ENCODE measurements at regions not wholly inside any gene's neighbourhood (a gene's known extent, or its start where the extent isn't known, plus 50 kb on each side); places are given as distances from the start of the nearest gene placed in this dataset.

DNA sequence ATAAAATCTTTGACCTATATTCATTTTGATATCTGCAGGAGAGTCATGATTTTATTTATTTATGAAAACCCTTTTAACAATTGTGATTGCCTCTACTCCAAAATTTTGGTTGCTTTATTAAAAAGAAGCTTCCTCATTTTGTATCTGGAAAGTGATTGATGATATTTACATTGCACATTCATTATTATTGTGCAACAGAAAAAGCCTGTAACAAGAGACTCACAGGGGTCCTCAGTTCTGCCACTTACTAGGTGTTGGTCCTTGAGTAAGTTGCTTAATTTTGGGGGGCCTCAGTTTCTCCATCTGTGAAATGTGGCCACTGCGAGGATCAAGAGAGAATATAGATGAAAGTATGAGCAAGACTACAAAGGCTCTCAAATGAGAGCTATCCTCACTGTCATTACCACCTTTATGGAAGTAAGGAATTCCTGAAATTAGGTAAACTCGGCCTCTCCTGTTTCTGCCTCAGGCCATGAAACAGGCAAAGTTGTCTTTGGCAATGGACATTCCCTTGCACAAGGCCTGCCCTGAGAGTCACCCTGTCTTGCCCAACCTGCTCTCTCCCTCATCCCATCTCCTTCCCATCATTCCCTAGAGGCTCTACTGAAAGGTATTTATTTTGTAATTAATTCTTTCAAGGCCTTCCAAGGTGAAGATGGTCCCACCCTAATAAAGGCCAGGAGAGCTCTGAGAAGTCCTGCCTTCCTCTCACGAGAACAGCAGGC, 66.1 kb upstream of the ABLIM1 start:
- H3K4me3 ChIP-seq (ENCODE audit: insufficient read depth, low read depth, low read length): no peak overlapping the region
- H3K9me3 ChIP-seq (ENCODE audit: control insufficient read depth, insufficient read depth, low read length): no peaks in the 10 kb centered on the region
- no peak overlapping the region for H4K91ac ChIP-seq (ENCODE audit: insufficient read depth, low read depth, low read length)
- TF ChIP-seq RCOR1 (IDR thresholded peaks at IDR 0.05; ENCODE audit: insufficient replicate concordance, low read length) (no peak), CEBPB (IDR thresholded peaks at IDR 0.05; ENCODE audit: low read depth, low read length) (0 out of 2 replicates have a peak, but pooled peaks have one; percentile 17)
- dilution Hi-C loops (cut with HindIII; ENCODE audit: low sequenced_read_pairs, unreplicated experiment) (no loop called here), in situ Hi-C loops (cut with MboI; ENCODE audit: low sequenced_read_pairs) (no loop called here), intact Hi-C loops (cut with micrococcal nuclease) (no loop called here)
- no peak overlapping the region for H2AK5ac ChIP-seq (ENCODE audit: low read depth, low read length)
- H3K56ac ChIP-seq (ENCODE audit: extremely low read depth, insufficient read depth, low read length): no peak overlapping the region
- no peak overlapping the region for H3K27ac ChIP-seq (ENCODE audit: insufficient read depth, low read length)
- no peaks in the 10 kb centered on the region; the same call in 1 of the 2 replicates for H3K4me1 ChIP-seq (ENCODE audit: control insufficient read depth, insufficient read depth, low read length)
- no peaks in the 10 kb centered on the region; a peak in 1 of 4 replicates for H3K79me1 ChIP-seq (ENCODE audit: low read depth in 1 of 2, low read length in 2 of 2)
- H3K14ac ChIP-seq (replicated peaks; ENCODE audit: low read depth, low read length): no peak overlapping the region
- no peak overlapping the region for H3K4ac ChIP-seq (ENCODE audit: low read depth, low read length)
- no peak overlapping the region for H2BK15ac ChIP-seq (ENCODE audit: low read depth, low read length)
- POLR2A ChIA-PET (ENCODE audit: unreplicated experiment): no interaction called here
- CTCF ChIA-PET: interaction anchor here (1.3 kb wide), 1 partner anchor 9 kb away, joined by 3 read pairs; no protein-coding TSS in a partner anchor
- H2BK120ac ChIP-seq (ENCODE audit: low read depth, low read length): no peak overlapping the region
- WGBS, 2 experiments (ENCODE audit: extremely low coverage in 2 of 2, insufficient read length in 1 of 2): no CpG with 5 or more reads among the region's 3 CpGs
- no peak overlapping the region for H4K5ac ChIP-seq (ENCODE audit: low read depth, low read length)
- DNase-seq (no peak), ATAC-seq (ENCODE audit: low read depth) (no peak)
- H2AK9ac ChIP-seq (replicated peaks; ENCODE audit: low read depth, low read length, poor library complexity): no peak overlapping the region
- H4K20me1 ChIP-seq (ENCODE audit: insufficient read depth, low read length): no peaks in the 10 kb centered on the region
- no TSS peak for BruUV-seq (replicated peaks)
- H3K36me3 ChIP-seq (ENCODE audit: control insufficient read depth, insufficient read depth, low read length): no peaks in the 10 kb centered on the region
- no peak overlapping the region for H3K23ac ChIP-seq (ENCODE audit: low read depth, low read length)
- no peak overlapping the region for H2BK20ac ChIP-seq (ENCODE audit: low read depth, low read length)
- no peak overlapping the region for H3K9ac ChIP-seq (ENCODE audit: low read depth, low read length)
- H2BK5ac ChIP-seq (ENCODE audit: low read depth, low read length, poor library complexity, severe bottlenecking): no peak overlapping the region
- H3K27me3 ChIP-seq (ENCODE audit: control insufficient read depth, insufficient read depth, low read length): no peaks in the 10 kb centered on the region
- no peaks in the 10 kb centered on the region for H3K9me1 ChIP-seq (ENCODE audit: insufficient read depth, low read length)
- H3K18ac ChIP-seq (ENCODE audit: low read depth, low read length): no peak overlapping the region
- no peak overlapping the region for H2AFZ ChIP-seq (replicated peaks; ENCODE audit: low read length, poor library complexity)
- H4K8ac ChIP-seq (ENCODE audit: low read depth in 2 of 2, low read length in 2 of 2): no peak overlapping the region
- no peak overlapping the region for H3K4me2 ChIP-seq (ENCODE audit: low read depth, low read length)
